ENCODE measurements at regions not wholly inside any gene's neighbourhood (a gene's known extent, or its start where the extent isn't known, plus 50 kb on each side); places are given as distances from the start of the nearest gene placed in this dataset.

DNA sequence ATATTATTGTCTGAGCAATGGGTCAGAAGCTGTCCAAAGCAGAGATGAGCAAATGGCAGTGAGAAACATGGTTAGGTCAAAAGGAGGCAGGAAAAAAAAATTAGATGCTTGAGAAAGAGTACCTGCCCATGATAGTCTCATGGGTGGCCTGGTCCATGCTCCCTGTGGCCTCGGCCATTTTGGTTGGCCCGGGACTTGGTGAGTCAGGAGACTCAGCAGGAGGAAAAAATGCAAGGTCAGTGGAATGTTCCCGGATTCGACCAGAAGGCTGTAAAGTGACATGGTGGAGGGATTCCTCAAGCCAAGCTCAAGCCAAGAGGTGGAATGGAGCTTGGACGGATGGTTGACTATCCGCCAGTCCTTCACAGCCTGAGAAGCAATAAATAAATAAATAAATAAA lies 236.7 kb downstream of the ASMT start:
- TF ChIP-seq, protein P1, sequence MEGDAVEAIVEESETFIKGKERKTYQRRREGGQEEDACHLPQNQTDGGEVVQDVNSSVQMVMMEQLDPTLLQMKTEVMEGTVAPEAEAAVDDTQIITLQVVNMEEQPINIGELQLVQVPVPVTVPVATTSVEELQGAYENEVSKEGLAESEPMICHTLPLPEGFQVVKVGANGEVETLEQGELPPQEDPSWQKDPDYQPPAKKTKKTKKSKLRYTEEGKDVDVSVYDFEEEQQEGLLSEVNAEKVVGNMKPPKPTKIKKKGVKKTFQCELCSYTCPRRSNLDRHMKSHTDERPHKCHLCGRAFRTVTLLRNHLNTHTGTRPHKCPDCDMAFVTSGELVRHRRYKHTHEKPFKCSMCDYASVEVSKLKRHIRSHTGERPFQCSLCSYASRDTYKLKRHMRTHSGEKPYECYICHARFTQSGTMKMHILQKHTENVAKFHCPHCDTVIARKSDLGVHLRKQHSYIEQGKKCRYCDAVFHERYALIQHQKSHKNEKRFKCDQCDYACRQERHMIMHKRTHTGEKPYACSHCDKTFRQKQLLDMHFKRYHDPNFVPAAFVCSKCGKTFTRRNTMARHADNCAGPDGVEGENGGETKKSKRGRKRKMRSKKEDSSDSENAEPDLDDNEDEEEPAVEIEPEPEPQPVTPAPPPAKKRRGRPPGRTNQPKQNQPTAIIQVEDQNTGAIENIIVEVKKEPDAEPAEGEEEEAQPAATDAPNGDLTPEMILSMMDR (IDR thresholded peaks at IDR 0.05; ENCODE audit: borderline replicate concordance, extremely low read depth, low read length, poor library complexity, severe bottlenecking): no peak
- TF ChIP-seq EZH2 (IDR thresholded peaks at IDR 0.05; ENCODE audit: borderline replicate concordance, low read depth, low read length, severe bottlenecking): no peak
